ENCODE measurements at regions not wholly inside any gene's neighbourhood (a gene's known extent, or its start where the extent isn't known, plus 50 kb on each side); places are given as distances from the start of the nearest gene placed in this dataset.

GRCh38 chr20:56143759-56144158, 104.8 kb upstream of the MC3R start:
- TF ChIP-seq POLR2A (IDR thresholded peaks at IDR 0.05) (no peak), POLR2AphosphoS5 (IDR thresholded peaks at IDR 0.05) (no peak)
- TF ChIP-seq, protein P1, sequence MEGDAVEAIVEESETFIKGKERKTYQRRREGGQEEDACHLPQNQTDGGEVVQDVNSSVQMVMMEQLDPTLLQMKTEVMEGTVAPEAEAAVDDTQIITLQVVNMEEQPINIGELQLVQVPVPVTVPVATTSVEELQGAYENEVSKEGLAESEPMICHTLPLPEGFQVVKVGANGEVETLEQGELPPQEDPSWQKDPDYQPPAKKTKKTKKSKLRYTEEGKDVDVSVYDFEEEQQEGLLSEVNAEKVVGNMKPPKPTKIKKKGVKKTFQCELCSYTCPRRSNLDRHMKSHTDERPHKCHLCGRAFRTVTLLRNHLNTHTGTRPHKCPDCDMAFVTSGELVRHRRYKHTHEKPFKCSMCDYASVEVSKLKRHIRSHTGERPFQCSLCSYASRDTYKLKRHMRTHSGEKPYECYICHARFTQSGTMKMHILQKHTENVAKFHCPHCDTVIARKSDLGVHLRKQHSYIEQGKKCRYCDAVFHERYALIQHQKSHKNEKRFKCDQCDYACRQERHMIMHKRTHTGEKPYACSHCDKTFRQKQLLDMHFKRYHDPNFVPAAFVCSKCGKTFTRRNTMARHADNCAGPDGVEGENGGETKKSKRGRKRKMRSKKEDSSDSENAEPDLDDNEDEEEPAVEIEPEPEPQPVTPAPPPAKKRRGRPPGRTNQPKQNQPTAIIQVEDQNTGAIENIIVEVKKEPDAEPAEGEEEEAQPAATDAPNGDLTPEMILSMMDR (IDR thresholded peaks at IDR 0.05): no peak
- intact Hi-C loops (cut with DNase I): no loop called here
- no peak for DNase-seq (ENCODE audit: low spot score)

GRCh38 chr20:56151834-56152233, 96.7 kb upstream of the MC3R start:
- intact Hi-C loops (cut with DNase I): no loop called here
- no peaks in the 10 kb centered on the region for H3K4me1 ChIP-seq (replicated peaks)
- 67% methylated on average over 3 of the region's 3 CpGs for WGBS

More at GRCh38 chr20:56143759-56144158, 104.8 kb upstream of the MC3R start:
- Histone ChIP-seq H3K27ac (no peak overlapping the region), H3K4me3 (no peak overlapping the region), H3K36me3 (no peaks in the 10 kb centered on the region), H3K9me3 (peaks cover 6% of the 10 kb centered on the region), H3K4me1 (replicated peaks) (no peaks in the 10 kb centered on the region), H3K27me3 (replicated peaks; ENCODE audit: insufficient read depth) (peaks cover 3% of the 10 kb centered on the region)
- 47% methylated on average over 4 of the region's 4 CpGs for whole genome bisulfite sequencing

GRCh38 chr20:56153926-56154325, 94.6 kb upstream of the MC3R start:
- H3K9me3 ChIP-seq: no peaks in the 10 kb centered on the region
- TF ChIP-seq POLR2AphosphoS5 (IDR thresholded peaks at IDR 0.05): no peak
- no peak for TF ChIP-seq POLR2A (IDR thresholded peaks at IDR 0.05)
- TF ChIP-seq, protein P1 (IDR thresholded peaks at IDR 0.05): no peak
- no peak overlapping the region for H3K4me3 ChIP-seq
- no peaks in the 10 kb centered on the region for H3K36me3 ChIP-seq
- intact Hi-C loops (cut with DNase I): no loop called here
- no peak overlapping the region for H3K27ac ChIP-seq
- no peaks in the 10 kb centered on the region for H3K4me1 ChIP-seq (replicated peaks)
- DNase-seq (ENCODE audit: low spot score): no peak
- H3K27me3 ChIP-seq (replicated peaks; ENCODE audit: insufficient read depth): no peaks in the 10 kb centered on the region
- 43% methylated on average over 5 of the region's 5 CpGs for WGBS

More at GRCh38 chr20:56151834-56152233, 96.7 kb upstream of the MC3R start:
- no peak for DNase-seq (ENCODE audit: low spot score)
- H3K36me3 ChIP-seq: no peaks in the 10 kb centered on the region
- H3K9me3 ChIP-seq: no peaks in the 10 kb centered on the region
- H3K27me3 ChIP-seq (replicated peaks; ENCODE audit: insufficient read depth): peaks cover 3% of the 10 kb centered on the region
- no peak overlapping the region for H3K4me3 ChIP-seq
- TF ChIP-seq, protein P1 (IDR thresholded peaks at IDR 0.05): no peak
- no peak overlapping the region for H3K27ac ChIP-seq

- H3K27ac ChIP-seq: no peak overlapping the region
- intact Hi-C loops (cut with DNase I): no loop called here
Measured at GRCh38 chr20:56155625-56156024, 92.9 kb upstream of the MC3R start.

DNA sequence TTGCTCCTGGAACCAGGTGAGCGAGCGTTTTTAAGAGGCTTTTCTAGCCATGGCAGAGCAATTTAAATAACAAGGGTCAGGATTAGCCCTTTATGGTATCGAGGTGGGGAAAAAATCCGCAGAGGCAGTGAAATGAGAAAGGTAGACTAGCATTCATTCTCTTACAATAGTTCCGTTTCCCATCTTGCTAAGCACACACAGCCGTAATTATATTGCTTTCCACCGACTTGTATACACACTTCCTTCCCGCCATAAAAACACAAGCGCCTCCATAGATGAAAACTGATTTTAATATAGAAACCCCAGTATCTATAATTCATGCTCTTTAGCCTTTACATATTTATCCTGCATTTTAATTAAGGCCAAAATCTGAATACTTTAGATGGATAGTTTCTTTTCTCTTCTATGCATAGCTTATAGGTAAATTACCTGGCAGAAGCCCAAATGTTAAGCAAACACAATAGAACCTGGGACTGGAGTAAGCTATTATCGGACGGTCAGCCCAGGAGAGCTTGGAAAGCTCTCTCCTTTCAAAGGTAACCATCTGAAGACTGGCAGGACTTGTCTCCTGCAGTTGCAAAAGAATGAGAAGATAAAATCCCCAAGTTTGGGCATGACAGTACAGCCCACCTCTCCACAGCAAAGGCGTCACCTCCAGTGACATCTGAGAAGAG, 90.9 kb upstream of the MC3R start:
- Histone ChIP-seq H3K9me3 (no peaks in the 10 kb centered on the region), H3K4me1 (replicated peaks) (no peaks in the 10 kb centered on the region), H3K4me3 (no peak overlapping the region), H3K27me3 (replicated peaks; ENCODE audit: insufficient read depth) (no peaks in the 10 kb centered on the region), H3K27ac (no peak overlapping the region), H3K36me3 (no peaks in the 10 kb centered on the region)
- TF ChIP-seq POLR2A (IDR thresholded peaks at IDR 0.05) (no peak), POLR2AphosphoS5 (IDR thresholded peaks at IDR 0.05) (no peak)
- TF ChIP-seq, protein P1 (IDR thresholded peaks at IDR 0.05): no peak
- DNase-seq (ENCODE audit: low spot score): no peak
- WGBS: 47% methylated on average over 12 of the region's 12 CpGs
- intact Hi-C loops (cut with DNase I): no loop called here

More at GRCh38 chr20:56155625-56156024, 92.9 kb upstream of the MC3R start:
- no peak for DNase-seq (ENCODE audit: low spot score)
- Histone ChIP-seq H3K9me3 (no peaks in the 10 kb centered on the region), H3K4me3 (no peak overlapping the region), H3K27me3 (replicated peaks; ENCODE audit: insufficient read depth) (no peaks in the 10 kb centered on the region), H3K4me1 (replicated peaks) (no peaks in the 10 kb centered on the region), H3K36me3 (no peaks in the 10 kb centered on the region)
- 91% methylated on average over 5 of the region's 5 CpGs for WGBS
- TF ChIP-seq, protein P1 (IDR thresholded peaks at IDR 0.05): no peak
- no peak for TF ChIP-seq POLR2A (IDR thresholded peaks at IDR 0.05)
